ENCODE measurements at regions not wholly inside any gene's neighbourhood (a gene's known extent, or its start where the extent isn't known, plus 50 kb on each side); places are given as distances from the start of the nearest gene placed in this dataset.

DNA sequence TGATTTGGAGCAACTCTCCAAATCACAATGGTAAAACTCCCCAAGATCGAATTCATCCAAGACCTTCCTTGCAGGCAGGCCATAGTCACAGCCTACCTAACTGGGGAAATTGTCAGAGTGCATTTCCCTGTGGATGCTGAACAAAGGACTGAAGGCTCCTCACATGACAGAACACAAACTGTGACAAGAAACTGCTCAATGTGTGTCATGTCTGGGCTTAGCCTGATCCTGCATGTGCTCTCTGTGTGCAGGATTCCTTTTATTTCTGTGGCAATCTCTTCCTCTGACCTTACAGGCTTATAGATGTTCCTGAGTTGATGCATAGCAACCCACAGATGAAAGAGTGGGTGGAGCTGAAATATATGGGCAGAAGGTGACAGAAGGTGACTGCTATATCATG is 465.8 kb downstream of the ICE1 start:
- no peaks in the 10 kb centered on the region for H3K23me2 ChIP-seq (ENCODE audit: insufficient read length, low read depth, low read length, poor library complexity, severe bottlenecking)
- H3K9me3 ChIP-seq (ENCODE audit: control insufficient read depth, low read depth, low read length) = no peaks in the 10 kb centered on the region
- Mint-ChIP-seq H3K36me3 (ENCODE audit: insufficient read depth in 1 of 3, low read depth in 3 of 3) (no peaks in the 10 kb centered on the region), H3K4me1 (peaks cover 0 to 2% of the 10 kb centered on the region in 2 experiments; a peak in 1 of 4 replicates), H3K27me3 (ENCODE audit: low read depth) (peaks cover 16% of the 10 kb centered on the region), H3K4me3 (no peak overlapping the region), H3K9me3 (no peaks in the 10 kb centered on the region; a peak in 1 of 5 replicates), H3K27ac (no peak overlapping the region)
- no peak overlapping the region for H2BK120ac ChIP-seq (ENCODE audit: low read depth, low read length, poor library complexity, severe bottlenecking)
- no peaks in the 10 kb centered on the region for H3K79me1 ChIP-seq (ENCODE audit: insufficient read depth, low read depth, low read length, poor library complexity, severe bottlenecking)
- no peak overlapping the region for H3K14ac ChIP-seq (ENCODE audit: insufficient read depth, low read length)
- H3K23ac ChIP-seq (ENCODE audit: insufficient read length, low read depth, low read length) = no peak overlapping the region
- no peak overlapping the region for H3K56ac ChIP-seq (ENCODE audit: insufficient read length, low read depth, low read length)
- TF ChIP-seq, protein P1, sequence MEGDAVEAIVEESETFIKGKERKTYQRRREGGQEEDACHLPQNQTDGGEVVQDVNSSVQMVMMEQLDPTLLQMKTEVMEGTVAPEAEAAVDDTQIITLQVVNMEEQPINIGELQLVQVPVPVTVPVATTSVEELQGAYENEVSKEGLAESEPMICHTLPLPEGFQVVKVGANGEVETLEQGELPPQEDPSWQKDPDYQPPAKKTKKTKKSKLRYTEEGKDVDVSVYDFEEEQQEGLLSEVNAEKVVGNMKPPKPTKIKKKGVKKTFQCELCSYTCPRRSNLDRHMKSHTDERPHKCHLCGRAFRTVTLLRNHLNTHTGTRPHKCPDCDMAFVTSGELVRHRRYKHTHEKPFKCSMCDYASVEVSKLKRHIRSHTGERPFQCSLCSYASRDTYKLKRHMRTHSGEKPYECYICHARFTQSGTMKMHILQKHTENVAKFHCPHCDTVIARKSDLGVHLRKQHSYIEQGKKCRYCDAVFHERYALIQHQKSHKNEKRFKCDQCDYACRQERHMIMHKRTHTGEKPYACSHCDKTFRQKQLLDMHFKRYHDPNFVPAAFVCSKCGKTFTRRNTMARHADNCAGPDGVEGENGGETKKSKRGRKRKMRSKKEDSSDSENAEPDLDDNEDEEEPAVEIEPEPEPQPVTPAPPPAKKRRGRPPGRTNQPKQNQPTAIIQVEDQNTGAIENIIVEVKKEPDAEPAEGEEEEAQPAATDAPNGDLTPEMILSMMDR (conservative IDR thresholded peaks at IDR 0.05) = no peak
- H3K27me3 ChIP-seq (ENCODE audit: insufficient read depth, low read length) = no peaks in the 10 kb centered on the region
- H3K79me2 ChIP-seq (ENCODE audit: insufficient read depth, low read length) = no peaks in the 10 kb centered on the region
- no peak overlapping the region for H2BK12ac ChIP-seq (ENCODE audit: insufficient read length, low read depth, low read length)
- H3K9ac ChIP-seq (ENCODE audit: extremely low read depth, insufficient read length, low read length) = no peak overlapping the region
- H2BK5ac ChIP-seq (ENCODE audit: insufficient read length, low read length) = no peak overlapping the region
- H4K20me1 ChIP-seq (ENCODE audit: control insufficient read depth, insufficient read depth, insufficient read length) = no peaks in the 10 kb centered on the region
- H4K8ac ChIP-seq (replicated peaks; ENCODE audit: insufficient read length, low read depth, low read length) = no peak overlapping the region
- H3K18ac ChIP-seq (ENCODE audit: insufficient read length, low read depth, low read length) = no peak overlapping the region
- no peak overlapping the region for H3T11ph ChIP-seq (ENCODE audit: low read length)
- no CpG with 5 or more reads among the region's 1 CpG for WGBS (ENCODE audit: extremely low coverage, insufficient read length, low lambda C conversion rate)
- H2AFZ ChIP-seq (ENCODE audit: low read length) = no peak overlapping the region
- no peak overlapping the region for H2BK20ac ChIP-seq (ENCODE audit: low read depth, low read length, poor library complexity, severe bottlenecking)
- H3K27ac ChIP-seq (ENCODE audit: insufficient read length, low read depth, low read length) = no peak overlapping the region
- no peak overlapping the region for H2AK5ac ChIP-seq (ENCODE audit: insufficient read length, low read length)
- H4K5ac ChIP-seq (ENCODE audit: insufficient read length, low read depth, low read length) = no peak overlapping the region
- DNase-seq = no peak
- no peak overlapping the region for H2BK15ac ChIP-seq (ENCODE audit: low read depth, low read length)
- H3K4me1 ChIP-seq (ENCODE audit: insufficient read depth, low read length) = no peaks in the 10 kb centered on the region
- no peak overlapping the region for H4K91ac ChIP-seq (ENCODE audit: insufficient read length, low read depth, low read length)
- H3K4me2 ChIP-seq (ENCODE audit: insufficient read depth, insufficient read length, low read length) = no peak overlapping the region
- no peak overlapping the region for H3K4ac ChIP-seq (ENCODE audit: low read depth, low read length)
